ENCODE measurements at regions not wholly inside any gene's neighbourhood (a gene's known extent, or its start where the extent isn't known, plus 50 kb on each side); places are given as distances from the start of the nearest gene placed in this dataset.
"Not testable (repeated sequence)": the region's sequence is repeated elsewhere in the genome, so short reads cannot be mapped to it uniquely, and the experiment has no call there.

GRCh38 chr5:90251447-90251846 lies 158.1 kb downstream of the CETN3 start:
- H3K27me3 Mint-ChIP-seq (ENCODE audit: unreplicated experiment) = no peaks in the 10 kb centered on the region
- no peak overlapping the region for H3K27ac Mint-ChIP-seq (ENCODE audit: unreplicated experiment)
- TF ChIP-seq CTCF (IDR thresholded peaks at IDR 0.05) = no peak
- DNase-seq (ENCODE audit: extremely low spot score, unreplicated experiment) = no peak
- H3K4me3 Mint-ChIP-seq (ENCODE audit: unreplicated experiment) = no peak overlapping the region
- no peaks in the 10 kb centered on the region for H3K36me3 Mint-ChIP-seq (ENCODE audit: unreplicated experiment)
- H3K4me1 Mint-ChIP-seq (ENCODE audit: unreplicated experiment) = no peaks in the 10 kb centered on the region
- H3K9me3 Mint-ChIP-seq (ENCODE audit: unreplicated experiment) = no peaks in the 10 kb centered on the region

DNA sequence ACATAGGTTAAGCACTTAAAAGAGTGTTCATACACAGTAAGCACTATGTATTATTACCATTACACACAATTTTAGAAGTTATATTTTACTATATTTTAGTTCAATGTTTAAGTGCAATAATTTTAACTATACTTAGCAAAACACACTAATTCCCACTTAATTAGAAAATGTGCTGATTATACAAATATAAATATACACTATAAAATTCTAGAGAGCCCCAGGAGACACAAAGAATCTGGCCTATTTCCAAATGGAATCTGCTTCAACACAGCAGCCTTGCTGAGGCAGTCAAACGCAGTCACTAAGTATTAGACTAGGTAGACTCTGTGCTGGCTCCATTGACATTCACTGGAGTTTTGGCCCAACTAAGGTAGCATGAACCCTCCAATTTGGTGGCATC lies 160.9 kb downstream of the CETN3 start:
- no peak for DNase-seq (ENCODE audit: extremely low spot score, unreplicated experiment)
- H3K9me3 Mint-ChIP-seq (ENCODE audit: unreplicated experiment) = no peaks in the 10 kb centered on the region
- H3K4me1 Mint-ChIP-seq (ENCODE audit: unreplicated experiment) = no peaks in the 10 kb centered on the region
- no peaks in the 10 kb centered on the region for H3K27me3 Mint-ChIP-seq (ENCODE audit: unreplicated experiment)
- no peaks in the 10 kb centered on the region for H3K36me3 Mint-ChIP-seq (ENCODE audit: unreplicated experiment)
- H3K27ac Mint-ChIP-seq (ENCODE audit: unreplicated experiment) = no peak overlapping the region
- TF ChIP-seq CTCF (IDR thresholded peaks at IDR 0.05) = no peak
- H3K4me3 Mint-ChIP-seq (ENCODE audit: unreplicated experiment) = no peak overlapping the region

DNA sequence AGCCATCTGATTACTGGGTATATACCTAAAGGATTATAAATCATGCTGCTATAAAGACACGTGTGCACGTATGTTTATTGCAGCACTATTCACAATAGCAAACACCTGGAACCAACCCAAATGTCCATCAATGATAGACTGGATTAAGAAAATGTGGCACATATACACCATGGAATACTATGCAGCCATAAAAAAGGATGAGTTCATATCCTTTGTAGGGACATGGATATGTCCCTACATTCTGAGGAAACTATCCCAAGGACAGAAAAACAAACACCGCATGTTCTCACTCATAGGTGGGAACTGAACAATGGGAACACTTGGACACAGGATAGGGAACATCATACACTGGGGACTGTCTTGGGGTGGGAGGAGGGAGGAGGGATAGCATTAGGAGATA lies 165.7 kb downstream of the CETN3 start:
- DNase-seq (ENCODE audit: extremely low spot score, unreplicated experiment); H3K9me3 Mint-ChIP-seq (ENCODE audit: unreplicated experiment); H3K27me3 Mint-ChIP-seq (ENCODE audit: unreplicated experiment); H3K4me3 Mint-ChIP-seq (ENCODE audit: unreplicated experiment); H3K36me3 Mint-ChIP-seq (ENCODE audit: unreplicated experiment); H3K4me1 Mint-ChIP-seq (ENCODE audit: unreplicated experiment); H3K27ac Mint-ChIP-seq (ENCODE audit: unreplicated experiment): not testable (repeated sequence)

DNA sequence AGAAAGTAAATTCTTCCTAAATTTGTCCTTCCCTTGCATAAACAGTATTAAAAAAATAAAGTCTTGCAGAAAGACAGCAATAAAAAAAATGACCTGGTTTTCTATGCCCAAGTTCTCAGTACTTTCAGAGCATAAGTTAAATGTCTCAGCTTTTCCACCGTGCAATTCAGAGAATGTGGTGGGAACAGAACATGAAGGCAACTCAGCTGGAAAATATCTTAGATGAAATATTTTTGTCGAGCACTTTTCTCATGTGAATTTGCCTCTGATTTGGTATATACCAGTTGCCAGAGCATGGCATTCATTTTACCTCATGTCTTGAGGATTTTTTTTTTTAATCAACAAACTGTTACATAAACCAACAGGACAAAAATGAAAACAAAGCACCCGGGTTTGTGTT lies 176.1 kb downstream of the CETN3 start:
- no peak for TF ChIP-seq CTCF (IDR thresholded peaks at IDR 0.05)
- no peak for DNase-seq (ENCODE audit: extremely low spot score, unreplicated experiment)
- Mint-ChIP-seq H3K36me3 (ENCODE audit: unreplicated experiment) (no peaks in the 10 kb centered on the region), H3K4me1 (ENCODE audit: unreplicated experiment) (peaks cover 21% of the 10 kb centered on the region), H3K4me3 (ENCODE audit: unreplicated experiment) (no peak overlapping the region), H3K9me3 (ENCODE audit: unreplicated experiment) (no peaks in the 10 kb centered on the region), H3K27me3 (ENCODE audit: unreplicated experiment) (no peaks in the 10 kb centered on the region), H3K27ac (ENCODE audit: unreplicated experiment) (peak overlapping the region; percentile 62)

DNA sequence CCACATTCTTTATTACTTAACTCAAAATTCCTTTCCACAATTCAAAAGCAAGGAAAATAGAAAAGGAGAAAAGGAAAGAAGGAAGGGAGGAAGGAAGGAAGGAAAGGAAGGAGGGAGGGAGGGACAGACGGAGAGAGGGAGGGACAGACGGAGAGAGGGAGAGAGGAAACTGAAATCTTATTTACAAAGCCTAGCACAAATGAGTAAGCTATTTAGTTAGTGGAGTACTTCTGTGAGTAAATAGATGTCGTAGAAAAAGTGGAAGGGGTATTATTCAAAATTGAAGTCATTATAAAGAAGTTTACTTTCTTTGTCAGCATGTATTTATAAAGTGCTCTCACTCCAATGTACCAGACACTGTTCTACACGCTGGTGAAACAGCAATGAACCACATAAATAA lies 177.9 kb downstream of the CETN3 start:
- Mint-ChIP-seq H3K4me3 (ENCODE audit: unreplicated experiment) (no peak overlapping the region), H3K9me3 (ENCODE audit: unreplicated experiment) (no peaks in the 10 kb centered on the region), H3K27ac (ENCODE audit: unreplicated experiment) (no peak overlapping the region), H3K27me3 (ENCODE audit: unreplicated experiment) (no peaks in the 10 kb centered on the region), H3K36me3 (ENCODE audit: unreplicated experiment) (no peaks in the 10 kb centered on the region), H3K4me1 (ENCODE audit: unreplicated experiment) (peaks cover 33% of the 10 kb centered on the region)
- TF ChIP-seq CTCF (IDR thresholded peaks at IDR 0.05) = no peak
- no peak for DNase-seq (ENCODE audit: extremely low spot score, unreplicated experiment)

GRCh38 chr5:90227683-90228082 lies 181.9 kb downstream of the CETN3 start:
- peaks cover 21% of the 10 kb centered on the region for H3K4me1 Mint-ChIP-seq (ENCODE audit: unreplicated experiment)
- H3K36me3 Mint-ChIP-seq (ENCODE audit: unreplicated experiment) = no peaks in the 10 kb centered on the region
- TF ChIP-seq CTCF (IDR thresholded peaks at IDR 0.05) = no peak
- no peak overlapping the region for H3K4me3 Mint-ChIP-seq (ENCODE audit: unreplicated experiment)
- H3K27ac Mint-ChIP-seq (ENCODE audit: unreplicated experiment) = no peak overlapping the region
- H3K27me3 Mint-ChIP-seq (ENCODE audit: unreplicated experiment) = no peaks in the 10 kb centered on the region
- DNase-seq (ENCODE audit: extremely low spot score, unreplicated experiment) = no peak
- no peaks in the 10 kb centered on the region for H3K9me3 Mint-ChIP-seq (ENCODE audit: unreplicated experiment)
